HEK293 (cell line): ENCODE measurements at regions not wholly inside any gene's neighbourhood (a gene's known extent, or its start where the extent isn't known, plus 50 kb on each side); places are given as distances from the start of the nearest gene placed in this dataset.

ENCODE experiments used
- CTCF ChIA-PET: fragments of 350-600 bp; formaldehyde crosslinking; extraction: SDS; loops from one replicate; lab custom pipeline; 2021; ENCODE audit warnings: antibody characterized with exemption; lab: Yijun Ruan, JAX
- POLR2A ChIA-PET: fragments of 300-600 bp; formaldehyde crosslinking; extraction: SDS; loops from one replicate; lab custom pipeline; 2020; ENCODE audit warnings: antibody characterized with exemption, inconsistent platforms; lab: Yijun Ruan, JAX
- H3K27ac ChIP-seq: fragments of 200-500 bp; sonication (Bioruptor generic); 2 replicates; pipeline ENCODE4 v1.5.1; 2014; ENCODE audit warnings: low read depth, low read length, control low read depth, inconsistent platforms; ENCODE audit errors: extremely low read depth
- H3K36me3 ChIP-seq, 2 experiments: fragments of 200-500 bp in 1 of 2; sonication (Bioruptor generic) in 1 of 2; 1 replicate in 1 of 2; 2 replicates in 1 of 2; pipeline ENCODE4 v1.5.1; 2014 to 2017; ENCODE audit warnings: inconsistent platforms in 2 of 2, low read length in 2 of 2; ENCODE audit not compliant: control insufficient read depth in 2 of 2, insufficient read depth in 1 of 2
- H3K4me1 ChIP-seq: fragments of 200-500 bp; sonication (Bioruptor generic); 2 replicates; pipeline ENCODE4 v1.5.1; 2014; ENCODE audit warnings: mild to moderate bottlenecking, low read length, inconsistent platforms; ENCODE audit not compliant: control insufficient read depth, insufficient read depth
- H3K4me3 ChIP-seq: 2 replicates; pipeline ENCODE4 v1.5.1; 2011; ENCODE audit warnings: low read depth, mild to moderate bottlenecking, control low read depth, low read length, moderate library complexity
- H3K9me3 ChIP-seq: fragments of 200-500 bp; sonication (Bioruptor generic); 2 replicates; pipeline ENCODE4 v1.5.1; 2014; ENCODE audit warnings: low read depth, low read length, inconsistent platforms; ENCODE audit not compliant: control insufficient read depth, insufficient read depth
- HOXA7 ChIP-seq: sonication (generic); formaldehyde crosslinking; IDR thresholded peaks from 2 replicates; pipeline ENCODE4 v1.8.1; 2022; ENCODE audit warnings: missing genetic modification reagents, borderline replicate concordance
- PATZ1 ChIP-seq: fragments of 450-650 bp; formaldehyde crosslinking; IDR thresholded peaks from 2 replicates; pipeline ENCODE4 v1.5.1; 2016; ENCODE audit warnings: missing biosample characterization, missing genetic modification characterization
- PRDM4 ChIP-seq: fragments of 450-650 bp; formaldehyde crosslinking; IDR thresholded peaks from 2 replicates; pipeline ENCODE4 v1.5.1; 2017; ENCODE audit warnings: missing biosample characterization, missing genetic modification characterization
- ZFP41 ChIP-seq: fragments of 450-650 bp; formaldehyde crosslinking; IDR thresholded peaks from 2 replicates; pipeline ENCODE4 v1.5.1; 2016; ENCODE audit warnings: missing biosample characterization, missing genetic modification characterization, borderline replicate concordance
- ZNF23 ChIP-seq: fragments of 450-650 bp; formaldehyde crosslinking; IDR thresholded peaks from 2 replicates; pipeline ENCODE4 v1.5.1; 2016; ENCODE audit warnings: missing biosample characterization, missing genetic modification characterization, borderline replicate concordance
- ZNF311 ChIP-seq: fragments of 450-650 bp; formaldehyde crosslinking; IDR thresholded peaks from 2 replicates; pipeline ENCODE4 v1.5.1; 2017; ENCODE audit warnings: missing biosample characterization, missing genetic modification characterization, borderline replicate concordance
- ZNF354C ChIP-seq: fragments of 450-650 bp; formaldehyde crosslinking; IDR thresholded peaks from 2 replicates; pipeline ENCODE4 v1.5.1; 2016; ENCODE audit warnings: missing biosample characterization, missing genetic modification characterization, low read depth, borderline replicate concordance
- ZNF394 ChIP-seq: fragments of 450-650 bp; formaldehyde crosslinking; IDR thresholded peaks from 2 replicates; pipeline ENCODE4 v1.5.1; 2016; ENCODE audit warnings: missing biosample characterization, missing genetic modification characterization, mild to moderate bottlenecking, moderate library complexity, borderline replicate concordance
- ZNF426 ChIP-seq: fragments of 450-650 bp; formaldehyde crosslinking; IDR thresholded peaks from 2 replicates; pipeline ENCODE4 v1.5.1; 2017; ENCODE audit warnings: missing biosample characterization, missing genetic modification characterization, mild to moderate bottlenecking, inconsistent platforms, moderate library complexity
- ZNF488 ChIP-seq: fragments of 450-650 bp; formaldehyde crosslinking; IDR thresholded peaks from 2 replicates; pipeline ENCODE4 v1.5.1; 2016; ENCODE audit warnings: missing biosample characterization, missing genetic modification characterization
- ZNF501 ChIP-seq: fragments of 450-650 bp; formaldehyde crosslinking; IDR thresholded peaks from 2 replicates; pipeline ENCODE4 v1.5.1; 2016; ENCODE audit warnings: missing biosample characterization, missing genetic modification characterization
- ZNF529 ChIP-seq: fragments of 450-650 bp; formaldehyde crosslinking; IDR thresholded peaks from 2 replicates; pipeline ENCODE4 v1.5.1; 2017; ENCODE audit warnings: missing genetic modification characterization, missing biosample characterization; ENCODE audit not compliant: insufficient replicate concordance
- ZNF560 ChIP-seq: fragments of 450-650 bp; formaldehyde crosslinking; IDR thresholded peaks from 2 replicates; pipeline ENCODE4 v1.5.1; 2017; ENCODE audit warnings: missing biosample characterization, missing genetic modification characterization, borderline replicate concordance
- ZNF571 ChIP-seq: fragments of 450-650 bp; formaldehyde crosslinking; IDR thresholded peaks from 2 replicates; pipeline ENCODE4 v1.5.0; 2017; ENCODE audit warnings: missing biosample characterization, missing genetic modification characterization
- ZNF585B ChIP-seq: fragments of 450-650 bp; formaldehyde crosslinking; IDR thresholded peaks from 2 replicates; pipeline ENCODE4 v1.5.1; 2016; ENCODE audit warnings: missing biosample characterization, missing genetic modification characterization
- ZNF600 ChIP-seq: fragments of 450-650 bp; formaldehyde crosslinking; IDR thresholded peaks from 2 replicates; pipeline ENCODE4 v1.5.1; 2016; ENCODE audit warnings: missing biosample characterization, missing genetic modification characterization
- ZNF677 ChIP-seq: fragments of 450-650 bp; IDR thresholded peaks from 2 replicates; pipeline ENCODE4 v1.5.0; 2018; ENCODE audit warnings: missing biosample characterization, mild to moderate bottlenecking, missing genetic modification characterization, moderate library complexity

GRCh38 chr14:22203036-22203435, 386.0 kb downstream of the DAD1 start:
- Histone ChIP-seq H3K27ac (no peak overlapping the region), H3K4me1 (no peaks in the 10 kb centered on the region), H3K36me3 (no peaks in the 10 kb centered on the region), H3K9me3 (no peaks in the 10 kb centered on the region), H3K4me3 (no peak overlapping the region)
- TF ChIP-seq PRDM4: no peak
- TF ChIP-seq ZNF571: no peak
- TF ChIP-seq PATZ1 (tag by site-specific recombination): no peak
- TF ChIP-seq ZNF600 (tag by site-specific recombination): no peak
- TF ChIP-seq HOXA7 (CRISPR knock-in tag): no peak
- TF ChIP-seq ZNF311 (tag by site-specific recombination): no peak
- TF ChIP-seq ZFP41: no peak
- CTCF ChIA-PET: interaction anchor here (0.6 to 3.1 kb wide), 7 partner anchors 15 to 434 kb away, joined by 3 to 26 read pairs (median 5); no protein-coding TSS in a partner anchor
- POLR2A ChIA-PET: no interaction called here

GRCh38 chr14:22202313-22202712, 386.7 kb downstream of the DAD1 start:
- no peaks in the 10 kb centered on the region for H3K9me3 ChIP-seq
- CTCF ChIA-PET: interaction anchor here (0.6 to 3.1 kb wide), 14 partner anchors 12 to 284 kb away, joined by 3 to 26 read pairs (median 6); no protein-coding TSS in a partner anchor
- TF ChIP-seq ZNF23 (tag by site-specific recombination): no peak
- TF ChIP-seq ZNF354C: no peak
- TF ChIP-seq ZNF488 (tag by site-specific recombination): no peak
- TF ChIP-seq ZNF394 (tag by site-specific recombination): no peak
- TF ChIP-seq ZNF560 (tag by site-specific recombination): no peak
- no peak for TF ChIP-seq ZNF585B (tag by site-specific recombination)
- no peak for TF ChIP-seq ZNF677 (tag by site-specific recombination)
- TF ChIP-seq ZNF426 (tag by site-specific recombination): no peak
- no peak for TF ChIP-seq ZNF501 (tag by site-specific recombination)
- TF ChIP-seq ZNF529 (tag by site-specific recombination): no peak

More at GRCh38 chr14:22202313-22202712, 386.7 kb downstream of the DAD1 start:
- no peak overlapping the region for H3K4me3 ChIP-seq
- POLR2A ChIA-PET: no interaction called here
- H3K4me1 ChIP-seq: no peaks in the 10 kb centered on the region
- H3K36me3 ChIP-seq: no peaks in the 10 kb centered on the region
- no peak overlapping the region for H3K27ac ChIP-seq
